Chondrocyte (in vitro differentiated cells): ENCODE measurements at regions not wholly inside any gene's neighbourhood (a gene's known extent, or its start where the extent isn't known, plus 50 kb on each side); places are given as distances from the start of the nearest gene placed in this dataset.

Source experiments
- DNase-seq: peaks from one replicate; pipeline ENCODE4 v3.0.0; 2021; ENCODE audit warnings: mixed read lengths, low spot score
- H3K27ac Mint-ChIP-seq: one replicate; pipeline ENCODE4 v1.8.0; 2021; ENCODE audit warnings: mild to moderate bottlenecking, moderate library complexity, mixed read lengths; ENCODE audit not compliant: unreplicated experiment
- H3K27me3 Mint-ChIP-seq: 2 replicates; pipeline ENCODE4 v1.8.0; 2021; ENCODE audit warnings: low read depth, mixed read lengths
- H3K36me3 Mint-ChIP-seq: 2 replicates; pipeline ENCODE4 v1.8.0; 2021; ENCODE audit warnings: low read depth, mixed read lengths
- H3K4me1 Mint-ChIP-seq: 2 replicates; pipeline ENCODE4 v1.8.0; 2021; ENCODE audit warnings: low read depth, mild to moderate bottlenecking, mixed read lengths
- H3K4me3 Mint-ChIP-seq: one replicate; pipeline ENCODE4 v1.8.0; 2021; ENCODE audit warnings: mild to moderate bottlenecking, moderate library complexity, mixed read lengths; ENCODE audit not compliant: unreplicated experiment
- H3K9me3 Mint-ChIP-seq: 2 replicates; pipeline ENCODE4 v1.8.0; 2021; ENCODE audit warnings: low read depth, mixed read lengths
- CTCF ChIP-seq: fragments of 200-600 bp; sonication (generic); IDR thresholded peaks from 2 replicates; pipeline ENCODE4 v1.5.0; 2021; ENCODE audit warnings: antibody characterized with exemption, mild to moderate bottlenecking, moderate library complexity

- Mint-ChIP-seq H3K9me3 (peaks cover 29% of the 10 kb centered on the region), H3K27me3 (peaks cover 2% of the 10 kb centered on the region), H3K27ac (no peak overlapping the region), H3K4me3 (no peak overlapping the region), H3K36me3 (no peaks in the 10 kb centered on the region), H3K4me1 (no peaks in the 10 kb centered on the region)
- no peak for DNase-seq
- TF ChIP-seq CTCF: no peak
Measured at GRCh38 chr11:13907678-13908077, 54.8 kb upstream of the SPON1 start.

- Mint-ChIP-seq H3K4me1 (no peaks in the 10 kb centered on the region), H3K9me3 (peaks cover 29% of the 10 kb centered on the region), H3K4me3 (no peak overlapping the region), H3K27ac (no peak overlapping the region), H3K27me3 (peaks cover under 1% of the 10 kb centered on the region), H3K36me3 (no peaks in the 10 kb centered on the region)
- no peak for DNase-seq
- no peak for TF ChIP-seq CTCF
Measured at GRCh38 chr11:13908535-13908934, 54.0 kb upstream of the SPON1 start.
